GM12878 (cell line): ENCODE measurements at regions not wholly inside any gene's neighbourhood (a gene's known extent, or its start where the extent isn't known, plus 50 kb on each side); places are given as distances from the start of the nearest gene placed in this dataset.

Experiments used
- ATAC-seq: fragments of 200-7000 bp; cut with Tn5 transposase; 3 replicates; pipeline ENCODE4 v1.9.1; 2020; ENCODE audit warnings: mild to moderate bottlenecking, moderate library complexity
- BruUV-seq: library from RNA; stranded (reverse); fragments of 400-500 nt; replicated peaks from 2 replicates; lab custom pipeline; 2021; lab: Mats Ljungman, UMichigan
- CTCF ChIA-PET: fragments of 300-600 bp; sonication (Branson Sonifier 250); formaldehyde crosslinking; extraction: SDS; loops from one replicate; lab custom pipeline; 2021; ENCODE audit warnings: inconsistent platforms; lab: Yijun Ruan, JAX
- POLR2A ChIA-PET: fragments of 350-600 bp; formaldehyde crosslinking; extraction: SDS; loops from one replicate; lab custom pipeline; 2021; ENCODE audit warnings: inconsistent platforms; lab: Charles Lee
- RAD21 ChIA-PET: fragments of 300-600 bp; sonication (Branson Sonifier 250); formaldehyde crosslinking; loops from one replicate; lab custom pipeline; 2023; ENCODE audit warnings: antibody characterized with exemption; ENCODE audit not compliant: unreplicated experiment; lab: Charles Lee
- SMC1A ChIA-PET: fragments of 300-600 bp; sonication (Branson Sonifier 250); formaldehyde crosslinking; loops from one replicate; lab custom pipeline; 2023; ENCODE audit not compliant: unreplicated experiment, uncharacterized antibody; lab: Charles Lee
- DNase-seq: peaks from one replicate; pipeline ENCODE4 v3.0.0-alpha.2; 2011; ENCODE audit warnings: low read depth, low spot score
- FAIRE-seq: peaks from 3 replicates; lab custom pipeline; 2011; peaks lifted over from hg19 to GRCh38; lab: Jason Lieb, UNC
- H2AFZ ChIP-seq: 2 replicates; pipeline ENCODE4 v1.6.0; 2011; ENCODE audit warnings: low read depth, low read length, control low read depth; ENCODE audit not compliant: control insufficient read depth
- H3K27ac ChIP-seq: 2 replicates; pipeline ENCODE4 v1.5.1; 2011; ENCODE audit warnings: control low read depth; ENCODE audit not compliant: control insufficient read depth, insufficient read depth
- H3K27me3 ChIP-seq, 2 experiments: replicated peaks in 1 of 2; 2 replicates each; pipeline versions ENCODE4 v1.6.0 to v1.6.1; 2011; ENCODE audit warnings: low read length in 1 of 2; ENCODE audit not compliant: control insufficient read depth in 2 of 2, insufficient read depth in 2 of 2
- H3K36me3 ChIP-seq, 2 experiments: 2 replicates each; pipeline ENCODE4 v1.5.1; 2011; ENCODE audit warnings: low read length in 1 of 2; ENCODE audit not compliant: control insufficient read depth in 2 of 2, insufficient read depth in 2 of 2
- H3K4me1 ChIP-seq: 2 replicates; pipeline ENCODE4 v1.6.1; 2011; ENCODE audit warnings: mild to moderate bottlenecking, low read length, moderate library complexity, mixed read lengths; ENCODE audit not compliant: control insufficient read depth, insufficient read depth
- H3K4me2 ChIP-seq: 2 replicates; pipeline ENCODE4 v1.6.0; 2011; ENCODE audit warnings: control low read depth; ENCODE audit not compliant: control insufficient read depth, insufficient read depth
- H3K4me3 ChIP-seq: fragments of 200-600 bp; sonication (generic); 2 replicates; pipeline ENCODE4 v1.5.1; 2016
- H3K79me2 ChIP-seq: 2 replicates; pipeline ENCODE4 v1.6.0; 2011; ENCODE audit warnings: low read length; ENCODE audit not compliant: control insufficient read depth, insufficient read depth
- H3K9ac ChIP-seq: 2 replicates; pipeline ENCODE4 v1.8.0; 2011; ENCODE audit warnings: low read length, control low read depth, mixed read lengths; ENCODE audit not compliant: control insufficient read depth, insufficient read depth
- H3K9me3 ChIP-seq: replicated peaks from 3 replicates; pipeline ENCODE4 v1.5.1; 2011; ENCODE audit warnings: mild to moderate bottlenecking, low read length; ENCODE audit not compliant: control insufficient read depth, insufficient read depth
- H4K20me1 ChIP-seq: 2 replicates; pipeline ENCODE4 v1.6.0; 2011; ENCODE audit not compliant: control insufficient read depth, insufficient read depth
- PKNOX1 ChIP-seq: fragments of 450-650 bp; IDR thresholded peaks from 2 replicates; pipeline ENCODE4 v1.6.1; 2016; ENCODE audit warnings: mild to moderate bottlenecking
- SP1 ChIP-seq: IDR thresholded peaks from one replicate; pipeline ENCODE4 v1.6.1; 2011; ENCODE audit warnings: low read depth, low read length
- WGBS: methylation state at CpG from one replicate; pipeline ENCODE4 v1.1.6; 2016; ENCODE audit warnings: low lambda C conversion rate; ENCODE audit not compliant: insufficient replicate concordance, insufficient coverage; ENCODE audit errors: missing lambda C conversion rate; 5-methylcytosine and 5-hydroxymethylcytosine counted together
- in situ Hi-C: fragments of 300-500 bp; cut with MboI; formaldehyde crosslinking; loops from 9 replicates; pipeline ENCODE4 v1.14.3; 2018; ENCODE audit warnings: mixed read lengths
- intact Hi-C: fragments of 100-400 bp; cut with micrococcal nuclease; formaldehyde crosslinking; loops from one replicate; pipeline ENCODE4 v1.14.2; 2022; ENCODE audit not compliant: unreplicated experiment
- TF ChIP-seq, protein P1 (sequence below): fragments of 450-650 bp; formaldehyde crosslinking; IDR thresholded peaks from 2 replicates; pipeline ENCODE4 v1.4.0; 2022; ENCODE audit warnings: mild to moderate bottlenecking, moderate library complexity
- TF ChIP-seq, protein P2 (sequence below): IDR thresholded peaks from 2 replicates; pipeline ENCODE4 v1.6.1; 2012; ENCODE audit warnings: improper control_type of control experiment, low read depth, low read length; ENCODE audit not compliant: insufficient replicate concordance
- TF ChIP-seq, protein P3 (sequence below): fragments of 450-650 bp; IDR thresholded peaks from 2 replicates; pipeline ENCODE4 v1.6.1; 2017; ENCODE audit warnings: mild to moderate bottlenecking, low read depth, inconsistent platforms; ENCODE audit not compliant: poor library complexity, severe bottlenecking

DNA sequence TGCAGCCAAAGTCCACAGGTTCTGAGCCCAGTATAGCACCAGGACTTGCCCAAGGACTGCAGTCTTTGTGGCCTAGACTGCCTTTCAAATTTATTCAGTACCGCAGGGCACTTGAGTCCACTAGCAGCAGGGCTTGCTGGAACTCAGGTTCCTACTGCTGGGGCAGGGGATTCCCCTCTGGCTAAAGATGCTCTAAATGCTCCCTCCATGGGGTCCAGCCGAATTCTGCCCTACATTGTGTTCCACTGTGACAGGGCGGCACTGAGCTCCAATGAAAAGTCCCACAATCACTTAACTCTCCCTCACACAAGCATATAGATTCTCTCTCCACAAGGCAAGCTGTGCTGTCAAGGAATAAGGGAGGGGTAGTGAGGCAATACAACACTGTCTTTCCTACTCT lies 518.1 kb upstream of the VRK2 start:
- in situ Hi-C loops: no loop called here
- ATAC-seq (no peak), DNase-seq (no peak), FAIRE-seq (no peak)
- Histone ChIP-seq H3K4me3 (no peak overlapping the region), H2AFZ (no peak overlapping the region), H4K20me1 (no peaks in the 10 kb centered on the region), H3K36me3 (no peaks in the 10 kb centered on the region), H3K27me3 (no peaks in the 10 kb centered on the region), H3K9me3 (no peaks in the 10 kb centered on the region), H3K9ac (no peak overlapping the region), H3K4me2 (no peak overlapping the region), H3K27ac (no peak overlapping the region), H3K4me1 (no peaks in the 10 kb centered on the region), H3K79me2 (no peaks in the 10 kb centered on the region)
- intact Hi-C loops: no loop called here
- RAD21 ChIA-PET: no interaction called here
- POLR2A ChIA-PET: no interaction called here
- BruUV-seq: no TSS peak
- SMC1A ChIA-PET: no interaction called here
- TF ChIP-seq, protein P1, sequence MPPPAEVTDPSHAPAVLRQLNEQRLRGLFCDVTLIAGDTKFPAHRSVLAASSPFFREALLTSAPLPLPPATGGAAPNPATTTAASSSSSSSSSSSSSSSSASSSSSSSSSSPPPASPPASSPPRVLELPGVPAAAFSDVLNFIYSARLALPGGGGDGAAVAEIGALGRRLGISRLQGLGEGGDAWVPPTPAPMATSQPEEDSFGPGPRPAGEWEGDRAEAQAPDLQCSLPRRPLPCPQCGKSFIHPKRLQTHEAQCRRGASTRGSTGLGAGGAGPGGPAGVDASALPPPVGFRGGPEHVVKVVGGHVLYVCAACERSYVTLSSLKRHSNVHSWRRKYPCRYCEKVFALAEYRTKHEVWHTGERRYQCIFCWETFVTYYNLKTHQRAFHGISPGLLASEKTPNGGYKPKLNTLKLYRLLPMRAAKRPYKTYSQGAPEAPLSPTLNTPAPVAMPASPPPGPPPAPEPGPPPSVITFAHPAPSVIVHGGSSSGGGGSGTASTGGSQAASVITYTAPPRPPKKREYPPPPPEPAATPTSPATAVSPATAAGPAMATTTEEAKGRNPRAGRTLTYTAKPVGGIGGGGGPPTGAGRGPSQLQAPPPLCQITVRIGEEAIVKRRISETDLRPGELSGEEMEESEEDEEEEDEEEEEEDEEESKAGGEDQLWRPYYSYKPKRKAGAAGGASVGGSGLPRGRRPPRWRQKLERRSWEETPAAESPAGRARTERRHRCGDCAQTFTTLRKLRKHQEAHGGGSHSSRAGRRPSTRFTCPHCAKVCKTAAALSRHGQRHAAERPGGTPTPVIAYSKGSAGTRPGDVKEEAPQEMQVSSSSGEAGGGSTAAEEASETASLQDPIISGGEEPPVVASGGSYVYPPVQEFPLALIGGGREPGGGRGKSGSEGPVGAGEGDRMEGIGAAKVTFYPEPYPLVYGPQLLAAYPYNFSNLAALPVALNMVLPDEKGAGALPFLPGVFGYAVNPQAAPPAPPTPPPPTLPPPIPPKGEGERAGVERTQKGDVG (CRISPR knock-in tag): no peak
- no peak for TF ChIP-seq PKNOX1
- 34% methylated on average over 3 of the region's 3 CpGs for WGBS
- CTCF ChIA-PET: interaction anchor here (1.1 kb wide), 1 partner anchor 10 kb away, joined by 3 read pairs; no protein-coding TSS in a partner anchor

GRCh38 chr2:57534358-57534757 lies 512.2 kb upstream of the VRK2 start:
- SMC1A ChIA-PET: interaction anchor here (1.4 kb wide), 1 partner anchor 20 kb away, joined by 3 read pairs; no protein-coding TSS in a partner anchor
- Histone ChIP-seq H3K4me2 (no peak overlapping the region), H3K27me3 (no peaks in the 10 kb centered on the region), H2AFZ (no peak overlapping the region), H3K36me3 (no peaks in the 10 kb centered on the region), H3K9ac (no peak overlapping the region), H3K4me3 (no peak overlapping the region), H4K20me1 (no peaks in the 10 kb centered on the region), H3K27ac (no peak overlapping the region), H3K4me1 (no peaks in the 10 kb centered on the region), H3K79me2 (no peaks in the 10 kb centered on the region), H3K9me3 (no peaks in the 10 kb centered on the region)
- in situ Hi-C loops: no loop called here
- no peak for ATAC-seq
- no TSS peak for BruUV-seq
- intact Hi-C loops: no loop called here
- CTCF ChIA-PET: no interaction called here
- DNase-seq: no peak
- POLR2A ChIA-PET: no interaction called here
- RAD21 ChIA-PET: no interaction called here
- no peak for FAIRE-seq
- TF ChIP-seq, protein P2, sequence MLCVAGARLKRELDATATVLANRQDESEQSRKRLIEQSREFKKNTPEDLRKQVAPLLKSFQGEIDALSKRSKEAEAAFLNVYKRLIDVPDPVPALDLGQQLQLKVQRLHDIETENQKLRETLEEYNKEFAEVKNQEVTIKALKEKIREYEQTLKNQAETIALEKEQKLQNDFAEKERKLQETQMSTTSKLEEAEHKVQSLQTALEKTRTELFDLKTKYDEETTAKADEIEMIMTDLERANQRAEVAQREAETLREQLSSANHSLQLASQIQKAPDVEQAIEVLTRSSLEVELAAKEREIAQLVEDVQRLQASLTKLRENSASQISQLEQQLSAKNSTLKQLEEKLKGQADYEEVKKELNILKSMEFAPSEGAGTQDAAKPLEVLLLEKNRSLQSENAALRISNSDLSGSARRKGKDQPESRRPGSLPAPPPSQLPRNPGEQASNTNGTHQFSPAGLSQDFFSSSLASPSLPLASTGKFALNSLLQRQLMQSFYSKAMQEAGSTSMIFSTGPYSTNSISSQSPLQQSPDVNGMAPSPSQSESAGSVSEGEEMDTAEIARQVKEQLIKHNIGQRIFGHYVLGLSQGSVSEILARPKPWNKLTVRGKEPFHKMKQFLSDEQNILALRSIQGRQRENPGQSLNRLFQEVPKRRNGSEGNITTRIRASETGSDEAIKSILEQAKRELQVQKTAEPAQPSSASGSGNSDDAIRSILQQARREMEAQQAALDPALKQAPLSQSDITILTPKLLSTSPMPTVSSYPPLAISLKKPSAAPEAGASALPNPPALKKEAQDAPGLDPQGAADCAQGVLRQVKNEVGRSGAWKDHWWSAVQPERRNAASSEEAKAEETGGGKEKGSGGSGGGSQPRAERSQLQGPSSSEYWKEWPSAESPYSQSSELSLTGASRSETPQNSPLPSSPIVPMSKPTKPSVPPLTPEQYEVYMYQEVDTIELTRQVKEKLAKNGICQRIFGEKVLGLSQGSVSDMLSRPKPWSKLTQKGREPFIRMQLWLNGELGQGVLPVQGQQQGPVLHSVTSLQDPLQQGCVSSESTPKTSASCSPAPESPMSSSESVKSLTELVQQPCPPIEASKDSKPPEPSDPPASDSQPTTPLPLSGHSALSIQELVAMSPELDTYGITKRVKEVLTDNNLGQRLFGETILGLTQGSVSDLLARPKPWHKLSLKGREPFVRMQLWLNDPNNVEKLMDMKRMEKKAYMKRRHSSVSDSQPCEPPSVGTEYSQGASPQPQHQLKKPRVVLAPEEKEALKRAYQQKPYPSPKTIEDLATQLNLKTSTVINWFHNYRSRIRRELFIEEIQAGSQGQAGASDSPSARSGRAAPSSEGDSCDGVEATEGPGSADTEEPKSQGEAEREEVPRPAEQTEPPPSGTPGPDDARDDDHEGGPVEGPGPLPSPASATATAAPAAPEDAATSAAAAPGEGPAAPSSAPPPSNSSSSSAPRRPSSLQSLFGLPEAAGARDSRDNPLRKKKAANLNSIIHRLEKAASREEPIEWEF: no peak
- TF ChIP-seq SP1: no peak
- TF ChIP-seq, protein P3, sequence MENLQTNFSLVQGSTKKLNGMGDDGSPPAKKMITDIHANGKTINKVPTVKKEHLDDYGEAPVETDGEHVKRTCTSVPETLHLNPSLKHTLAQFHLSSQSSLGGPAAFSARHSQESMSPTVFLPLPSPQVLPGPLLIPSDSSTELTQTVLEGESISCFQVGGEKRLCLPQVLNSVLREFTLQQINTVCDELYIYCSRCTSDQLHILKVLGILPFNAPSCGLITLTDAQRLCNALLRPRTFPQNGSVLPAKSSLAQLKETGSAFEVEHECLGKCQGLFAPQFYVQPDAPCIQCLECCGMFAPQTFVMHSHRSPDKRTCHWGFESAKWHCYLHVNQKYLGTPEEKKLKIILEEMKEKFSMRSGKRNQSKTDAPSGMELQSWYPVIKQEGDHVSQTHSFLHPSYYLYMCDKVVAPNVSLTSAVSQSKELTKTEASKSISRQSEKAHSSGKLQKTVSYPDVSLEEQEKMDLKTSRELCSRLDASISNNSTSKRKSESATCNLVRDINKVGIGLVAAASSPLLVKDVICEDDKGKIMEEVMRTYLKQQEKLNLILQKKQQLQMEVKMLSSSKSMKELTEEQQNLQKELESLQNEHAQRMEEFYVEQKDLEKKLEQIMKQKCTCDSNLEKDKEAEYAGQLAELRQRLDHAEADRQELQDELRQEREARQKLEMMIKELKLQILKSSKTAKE: no peak
